KMS-11 (cell line): ENCODE measurements at regions not wholly inside any gene's neighbourhood (a gene's known extent, or its start where the extent isn't known, plus 50 kb on each side); places are given as distances from the start of the nearest gene placed in this dataset.

Source experiments
- H2AFZ ChIP-seq: fragments of 200-600 bp; sonication (generic); 2 replicates; pipeline ENCODE4 v1.6.1; 2016; ENCODE audit warnings: antibody characterized with exemption, mixed run types, low read depth
- H3K27ac ChIP-seq: fragments of 200-600 bp; sonication (generic); 2 replicates; pipeline ENCODE4 v1.6.1; 2016; ENCODE audit warnings: mild to moderate bottlenecking, mixed run types
- H3K27me3 ChIP-seq: fragments of 200-600 bp; sonication (generic); 2 replicates; pipeline ENCODE4 v1.6.1; 2017; ENCODE audit warnings: mild to moderate bottlenecking, low read depth, mixed run types, moderate library complexity; ENCODE audit not compliant: insufficient read depth
- H3K36me3 ChIP-seq: fragments of 200-600 bp; sonication (generic); 2 replicates; pipeline ENCODE4 v1.6.1; 2017; ENCODE audit warnings: mild to moderate bottlenecking, mixed run types; ENCODE audit not compliant: insufficient read depth
- H3K4me1 ChIP-seq: fragments of 200-600 bp; sonication (generic); 2 replicates; pipeline ENCODE4 v1.6.1; 2016; ENCODE audit warnings: mild to moderate bottlenecking, low read depth, mixed run types; ENCODE audit not compliant: poor library complexity, severe bottlenecking
- H3K4me2 ChIP-seq: fragments of 200-600 bp; sonication (generic); 2 replicates; pipeline ENCODE4 v1.7.0; 2016; ENCODE audit warnings: mild to moderate bottlenecking, mixed run types
- H3K4me3 ChIP-seq: fragments of 200-600 bp; sonication (generic); IDR thresholded peaks from 2 replicates; pipeline ENCODE4 v1.6.1; 2017; ENCODE audit warnings: low read depth, low read length, mixed read lengths; ENCODE audit not compliant: insufficient read depth
- H3K79me2 ChIP-seq: fragments of 200-600 bp; sonication (generic); 2 replicates; pipeline ENCODE4 v1.6.1; 2016; ENCODE audit warnings: low read depth, mixed run types; ENCODE audit not compliant: insufficient read depth
- H3K9ac ChIP-seq: fragments of 200-600 bp; sonication (generic); 2 replicates; pipeline ENCODE4 v1.6.1; 2016; ENCODE audit warnings: mild to moderate bottlenecking, mixed run types
- H4K20me1 ChIP-seq: fragments of 200-600 bp; sonication (generic); 2 replicates; pipeline ENCODE4 v1.6.1; 2016; ENCODE audit warnings: mild to moderate bottlenecking, mixed run types; ENCODE audit not compliant: insufficient read depth
- CTCF ChIP-seq: fragments of 200-600 bp; sonication (generic); conservative IDR thresholded peaks from 2 replicates; pipeline ENCODE4 v1.6.1; 2017; ENCODE audit warnings: low read depth, mild to moderate bottlenecking, antibody characterized with exemption, low read length, moderate library complexity, mixed read lengths

- H3K9ac ChIP-seq: no peak overlapping the region
- H3K27me3 ChIP-seq: no peaks in the 10 kb centered on the region
- H2AFZ ChIP-seq: no peak overlapping the region
- H3K4me3 ChIP-seq: no peak overlapping the region
- H3K4me2 ChIP-seq: no peak overlapping the region
- H3K4me1 ChIP-seq: no peaks in the 10 kb centered on the region
- no peak overlapping the region for H3K27ac ChIP-seq
- H3K79me2 ChIP-seq: no peaks in the 10 kb centered on the region
- H4K20me1 ChIP-seq: no peaks in the 10 kb centered on the region
- H3K36me3 ChIP-seq: no peaks in the 10 kb centered on the region
- no peak for TF ChIP-seq CTCF
These were observed 356.2 kb upstream of the SHH start for GRCh38 chr7:156168434-156168833.

DNA sequence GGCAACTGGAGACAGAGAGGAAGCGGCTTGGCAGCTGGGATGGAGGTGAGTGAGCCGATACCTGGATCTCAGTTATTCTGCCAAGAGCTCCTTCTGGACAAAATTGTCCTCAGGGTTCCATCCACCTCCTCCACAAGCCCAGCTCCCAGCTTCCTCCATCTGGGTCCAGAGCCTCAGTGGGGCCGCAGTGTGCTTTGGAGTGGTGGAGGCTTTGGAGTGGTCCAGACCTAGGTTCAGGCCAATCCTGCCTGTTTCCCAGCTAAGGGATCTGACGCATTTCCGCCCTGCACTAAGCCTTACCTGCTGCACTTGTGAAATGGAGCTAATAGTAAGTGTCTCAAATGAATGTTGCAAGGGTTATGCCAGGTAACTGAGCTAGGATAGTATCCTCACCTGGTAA, 355.7 kb upstream of the SHH start:
- H3K9ac ChIP-seq: no peak overlapping the region
- no peak for TF ChIP-seq CTCF
- H4K20me1 ChIP-seq: no peaks in the 10 kb centered on the region
- H3K27me3 ChIP-seq: no peaks in the 10 kb centered on the region
- H3K27ac ChIP-seq: no peak overlapping the region
- H3K4me3 ChIP-seq: no peak overlapping the region
- no peak overlapping the region for H2AFZ ChIP-seq
- no peak overlapping the region for H3K4me2 ChIP-seq
- no peaks in the 10 kb centered on the region for H3K36me3 ChIP-seq
- H3K4me1 ChIP-seq: no peaks in the 10 kb centered on the region
- H3K79me2 ChIP-seq: no peaks in the 10 kb centered on the region

DNA sequence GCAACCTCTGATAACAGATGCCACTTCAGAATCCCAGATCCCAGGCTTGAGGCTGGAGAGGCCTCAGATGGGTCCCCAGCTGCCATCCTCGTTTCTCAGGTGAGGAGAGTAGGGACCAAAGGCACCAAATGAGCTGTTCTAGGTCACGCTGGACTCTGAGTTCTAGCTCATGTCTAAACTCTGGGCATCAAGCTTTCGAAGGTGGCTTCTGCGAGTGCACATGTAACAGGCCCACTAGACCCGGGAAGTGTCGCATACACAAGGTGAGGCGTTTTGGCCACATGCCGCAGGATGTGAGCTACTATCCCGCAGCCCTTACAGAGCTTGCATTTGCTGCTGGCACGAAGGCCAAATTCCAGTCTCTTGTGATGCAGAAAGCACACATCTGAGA, 355.1 kb upstream of the SHH start:
- H3K36me3 ChIP-seq: no peaks in the 10 kb centered on the region
- no peak overlapping the region for H3K4me2 ChIP-seq
- H3K4me1 ChIP-seq: no peaks in the 10 kb centered on the region
- no peak overlapping the region for H3K9ac ChIP-seq
- H3K4me3 ChIP-seq: no peak overlapping the region
- H2AFZ ChIP-seq: no peak overlapping the region
- no peaks in the 10 kb centered on the region for H3K27me3 ChIP-seq
- no peak overlapping the region for H3K27ac ChIP-seq
- H3K79me2 ChIP-seq: no peaks in the 10 kb centered on the region
- no peak for TF ChIP-seq CTCF
- no peaks in the 10 kb centered on the region for H4K20me1 ChIP-seq

GRCh38 chr7:156166692-156167416, 354.6 kb upstream of the SHH start:
- no peak for TF ChIP-seq CTCF
- Histone ChIP-seq H3K27me3 (no peaks in the 10 kb centered on the region), H3K4me2 (no peak overlapping the region), H4K20me1 (no peaks in the 10 kb centered on the region), H3K9ac (no peak overlapping the region), H3K36me3 (no peaks in the 10 kb centered on the region), H3K4me3 (no peak overlapping the region), H2AFZ (no peak overlapping the region), H3K27ac (no peak overlapping the region), H3K79me2 (no peaks in the 10 kb centered on the region), H3K4me1 (no peaks in the 10 kb centered on the region)
